ACC112 (cell line): ENCODE measurements at regions not wholly inside any gene's neighbourhood (a gene's known extent, or its start where the extent isn't known, plus 50 kb on each side); places are given as distances from the start of the nearest gene placed in this dataset.
"Not testable (repeated sequence)": the region's sequence is repeated elsewhere in the genome, so short reads cannot be mapped to it uniquely, and the experiment has no call there.

Source experiments
- H2AFZ ChIP-seq: fragments of 200-600 bp; sonication (generic); one replicate; pipeline ENCODE4 v1.6.0; 2017; ENCODE audit warnings: antibody characterized with exemption, low read length; ENCODE audit not compliant: unreplicated experiment
- H3K27ac ChIP-seq: fragments of 200-600 bp; sonication (generic); 2 replicates; pipeline ENCODE4 v1.5.1; 2014; ENCODE audit warnings: low read depth, mild to moderate bottlenecking, antibody characterized with exemption, low read length, moderate library complexity
- H3K27me3 ChIP-seq: fragments of 200-600 bp; sonication (generic); 2 replicates; pipeline ENCODE4 v1.6.1; 2014; ENCODE audit warnings: mild to moderate bottlenecking, antibody characterized with exemption, low read length, moderate library complexity, mixed read lengths; ENCODE audit not compliant: insufficient read depth
- H3K36me3 ChIP-seq: fragments of 200-600 bp; sonication (generic); 2 replicates; pipeline ENCODE4 v1.6.1; 2016; ENCODE audit warnings: mild to moderate bottlenecking, antibody characterized with exemption, low read length, moderate library complexity, mixed read lengths; ENCODE audit not compliant: insufficient read depth
- H3K4me1 ChIP-seq: fragments of 200-600 bp; sonication (generic); one replicate; pipeline ENCODE4 v1.6.1; 2016; ENCODE audit warnings: low read length, mixed read lengths; ENCODE audit not compliant: insufficient read depth, unreplicated experiment, control insufficient read depth
- H3K4me3 ChIP-seq: fragments of 200-600 bp; sonication (generic); 2 replicates; pipeline ENCODE4 v1.5.1; 2014; ENCODE audit warnings: mild to moderate bottlenecking, low read depth, low read length
- H3K79me2 ChIP-seq: fragments of 200-600 bp; sonication (generic); one replicate; pipeline ENCODE4 v1.6.0; 2016; ENCODE audit warnings: low read length; ENCODE audit not compliant: control insufficient read depth, unreplicated experiment, insufficient read depth

DNA sequence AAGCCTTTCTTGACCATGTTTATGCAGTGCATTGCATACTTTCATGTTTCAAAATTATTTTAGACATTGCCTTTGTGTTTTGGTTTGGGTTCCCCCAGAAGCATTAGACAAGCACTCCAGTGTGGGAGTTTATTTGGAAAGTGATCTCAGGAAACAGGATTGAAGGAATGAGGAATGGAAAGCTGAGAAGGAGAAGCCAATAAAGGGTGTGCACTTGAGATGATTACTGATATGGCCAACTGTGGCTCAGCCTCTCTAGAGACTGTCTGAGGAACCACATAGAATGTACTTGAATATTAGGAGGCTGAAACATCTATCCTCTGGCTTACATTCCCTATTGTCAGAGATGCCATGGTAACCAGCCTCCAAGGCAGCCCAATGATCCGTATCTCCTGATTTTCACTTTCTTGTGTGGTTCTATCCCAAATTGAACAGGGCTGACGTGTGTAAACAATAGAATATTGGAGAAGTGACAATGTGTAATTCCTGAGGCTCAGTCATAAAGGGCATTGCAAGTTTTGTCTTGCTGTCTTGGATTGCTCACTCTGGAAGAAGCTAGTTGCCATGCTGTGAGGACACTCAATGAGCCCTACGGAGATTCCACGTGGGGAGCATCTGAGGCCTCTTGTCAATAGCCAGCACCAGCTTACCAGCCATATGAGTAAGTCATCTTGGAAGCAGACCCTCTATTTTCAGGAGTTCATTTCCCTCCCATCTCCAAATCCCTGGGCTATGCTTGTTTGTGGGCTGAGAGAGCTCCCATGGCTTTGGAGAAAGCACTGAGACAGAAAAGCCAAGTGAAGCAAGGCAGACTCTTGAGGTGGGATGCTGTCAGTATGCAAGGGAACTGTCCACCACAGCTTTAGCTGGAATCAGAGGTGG is 84.7 kb downstream of the SCN11A start:
- Histone ChIP-seq H3K36me3 (no peaks in the 10 kb centered on the region), H2AFZ (no peak overlapping the region), H3K79me2 (no peaks in the 10 kb centered on the region), H3K4me3 (no peak overlapping the region), H3K27ac (no peak overlapping the region), H3K27me3 (peaks cover 55% of the 10 kb centered on the region), H3K4me1 (no peaks in the 10 kb centered on the region)

GRCh38 chr3:38964646-38965045 is 87.1 kb downstream of the SCN11A start:
- Histone ChIP-seq H3K4me3 (no peak overlapping the region), H3K4me1 (no peaks in the 10 kb centered on the region), H3K79me2 (no peaks in the 10 kb centered on the region), H3K36me3 (no peaks in the 10 kb centered on the region), H2AFZ (no peak overlapping the region), H3K27ac (no peak overlapping the region), H3K27me3 (peaks cover 49% of the 10 kb centered on the region)

- peaks cover 45% of the 10 kb centered on the region for H3K27me3 ChIP-seq
- no peaks in the 10 kb centered on the region for H3K79me2 ChIP-seq
- no peak overlapping the region for H2AFZ ChIP-seq
- H3K4me1 ChIP-seq: no peaks in the 10 kb centered on the region
- H3K36me3 ChIP-seq: no peaks in the 10 kb centered on the region
- no peak overlapping the region for H3K27ac ChIP-seq
- no peak overlapping the region for H3K4me3 ChIP-seq
These were observed 87.5 kb downstream of the SCN11A start for GRCh38 chr3:38964204-38964603.

DNA sequence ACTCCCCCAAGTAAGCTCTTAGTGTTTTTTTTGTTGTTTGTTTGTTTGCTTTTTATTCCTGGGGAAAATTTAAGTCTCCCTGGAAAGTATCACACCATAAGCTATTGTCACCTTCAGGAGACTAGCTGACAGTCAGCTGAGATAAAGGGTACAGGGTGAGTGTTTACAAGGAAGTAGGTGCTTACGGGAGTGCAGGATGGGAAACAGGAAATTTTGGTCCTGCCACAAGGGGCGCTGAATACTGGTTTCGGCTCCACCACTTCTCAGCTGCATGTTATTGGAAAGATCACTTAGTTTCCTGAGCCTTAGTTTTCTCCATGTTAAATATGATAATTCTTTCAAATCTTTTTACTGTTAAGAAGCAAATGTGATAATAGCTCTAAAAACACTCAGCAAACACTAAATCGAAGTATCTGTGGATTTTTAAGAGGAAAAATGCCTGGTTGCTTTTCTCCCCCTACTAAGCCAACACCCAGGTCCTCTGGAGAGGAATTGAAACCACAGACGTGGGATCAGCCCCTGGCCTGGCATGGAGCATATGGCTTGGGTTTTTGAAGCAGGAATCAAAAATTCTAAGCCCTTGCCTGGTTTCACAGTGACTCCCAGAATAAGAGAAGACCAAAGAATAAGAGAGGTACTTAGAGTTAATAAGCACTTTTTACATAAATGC is 90.7 kb downstream of the SCN11A start:
- no peak overlapping the region for H3K4me3 ChIP-seq
- peak overlapping the region; percentile 73 for H2AFZ ChIP-seq

DNA sequence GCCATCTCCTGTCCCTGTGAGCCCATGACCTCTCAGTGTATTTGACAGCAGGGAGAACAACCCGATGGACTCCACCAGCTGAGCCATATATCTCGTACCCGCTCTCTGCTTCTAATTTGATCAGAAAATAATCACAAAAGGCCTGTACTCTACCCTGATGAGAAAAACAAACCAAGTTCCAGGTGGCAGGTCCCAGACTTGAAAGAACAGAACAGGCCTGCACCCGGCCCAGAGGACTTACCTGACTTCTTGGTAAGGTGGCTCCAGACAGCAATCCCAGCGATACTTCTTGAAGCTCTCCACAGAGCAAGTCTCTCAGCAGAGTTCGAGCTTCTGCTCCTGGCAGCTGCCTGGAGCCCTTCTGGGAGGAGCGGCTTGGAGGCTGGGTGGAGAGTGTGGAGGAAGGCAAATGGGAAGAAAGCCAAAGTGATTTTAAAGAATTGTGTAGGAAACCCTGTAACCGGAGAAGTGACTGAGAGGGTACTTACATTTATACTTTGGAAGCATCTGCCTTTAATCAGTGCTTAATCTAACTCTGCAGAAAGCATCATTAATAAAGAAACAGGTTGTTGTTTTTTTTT is 91.6 kb downstream of the SCN11A start:
- H3K27me3 ChIP-seq: peaks cover 14% of the 10 kb centered on the region; the same call in 1 of the 2 replicates
- no peak overlapping the region for H3K27ac ChIP-seq
- no peaks in the 10 kb centered on the region for H3K4me1 ChIP-seq
- no peak overlapping the region for H3K4me3 ChIP-seq
- no peak overlapping the region for H2AFZ ChIP-seq
- H3K36me3 ChIP-seq: no peaks in the 10 kb centered on the region
- H3K79me2 ChIP-seq: no peaks in the 10 kb centered on the region

More for the DNA sequence above, 90.7 kb downstream of the SCN11A start:
- Histone ChIP-seq H3K27me3 (peaks cover 18% of the 10 kb centered on the region; the same call in 1 of the 2 replicates), H3K79me2 (no peaks in the 10 kb centered on the region), H3K27ac (no peak overlapping the region), H3K36me3 (no peaks in the 10 kb centered on the region), H3K4me1 (no peaks in the 10 kb centered on the region)

GRCh38 chr3:38958026-38958720 is 93.6 kb downstream of the SCN11A start:
- Histone ChIP-seq H3K4me3 (no peak overlapping the region), H3K79me2 (no peaks in the 10 kb centered on the region), H3K4me1 (no peaks in the 10 kb centered on the region), H3K27me3 (peaks cover 13% of the 10 kb centered on the region; the same call in 1 of the 2 replicates), H2AFZ (no peak overlapping the region), H3K36me3 (no peaks in the 10 kb centered on the region), H3K27ac (no peak overlapping the region)

- H2AFZ ChIP-seq: no peak overlapping the region
- H3K4me1 ChIP-seq: no peaks in the 10 kb centered on the region
- no peak overlapping the region for H3K27ac ChIP-seq
- H3K79me2 ChIP-seq: no peaks in the 10 kb centered on the region
- no peak overlapping the region for H3K4me3 ChIP-seq
- H3K27me3 ChIP-seq: peaks cover 20% of the 10 kb centered on the region
- no peaks in the 10 kb centered on the region for H3K36me3 ChIP-seq
These were observed 94.4 kb downstream of the SCN11A start for GRCh38 chr3:38957296-38957695.

- Histone ChIP-seq H2AFZ (no peak overlapping the region), H3K36me3 (no peaks in the 10 kb centered on the region), H3K27me3 (peaks cover 32% of the 10 kb centered on the region), H3K79me2 (no peaks in the 10 kb centered on the region), H3K4me1 (no peaks in the 10 kb centered on the region), H3K4me3 (no peak overlapping the region), H3K27ac (no peak overlapping the region)
These were observed 99.0 kb downstream of the SCN11A start for GRCh38 chr3:38952721-38953120.

DNA sequence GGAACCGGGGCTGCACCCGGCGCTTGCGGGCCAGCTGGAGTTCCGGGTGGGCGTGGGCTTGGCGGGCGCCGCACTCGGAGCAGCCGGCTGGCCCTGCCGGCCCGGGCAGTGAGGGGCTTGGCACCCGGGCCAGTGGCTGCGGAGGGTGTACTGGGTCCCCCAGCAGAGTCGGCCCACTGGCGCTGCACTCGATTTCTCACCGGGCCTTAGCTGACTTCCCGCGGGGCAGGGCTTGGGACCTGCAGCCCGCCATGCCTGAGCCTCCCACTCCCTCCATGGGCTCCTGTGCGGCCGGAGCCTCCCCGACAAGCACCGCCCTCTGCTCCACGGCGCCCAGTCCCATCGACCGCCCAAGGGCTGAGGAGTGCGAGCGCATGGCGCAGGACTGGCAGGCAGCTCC is 100.6 kb downstream of the SCN11A start:
- H3K79me2 ChIP-seq, H3K4me1 ChIP-seq, H3K36me3 ChIP-seq, H3K27ac ChIP-seq, H2AFZ ChIP-seq, H3K4me3 ChIP-seq: not testable (repeated sequence)
- peaks cover 32% of the 10 kb centered on the region for H3K27me3 ChIP-seq

GRCh38 chr3:38950581-38950980 is 101.2 kb downstream of the SCN11A start:
- no peak overlapping the region for H2AFZ ChIP-seq
- no peak overlapping the region for H3K4me3 ChIP-seq
- H3K27ac ChIP-seq: no peak overlapping the region

More at GRCh38 chr3:38950581-38950980, 101.2 kb downstream of the SCN11A start:
- H3K27me3 ChIP-seq: peaks cover 32% of the 10 kb centered on the region
- no peaks in the 10 kb centered on the region for H3K36me3 ChIP-seq
- no peaks in the 10 kb centered on the region for H3K79me2 ChIP-seq
- H3K4me1 ChIP-seq: no peaks in the 10 kb centered on the region
